ENCODE measurements at regions not wholly inside any gene's neighbourhood (a gene's known extent, or its start where the extent isn't known, plus 50 kb on each side); places are given as distances from the start of the nearest gene placed in this dataset.

DNA sequence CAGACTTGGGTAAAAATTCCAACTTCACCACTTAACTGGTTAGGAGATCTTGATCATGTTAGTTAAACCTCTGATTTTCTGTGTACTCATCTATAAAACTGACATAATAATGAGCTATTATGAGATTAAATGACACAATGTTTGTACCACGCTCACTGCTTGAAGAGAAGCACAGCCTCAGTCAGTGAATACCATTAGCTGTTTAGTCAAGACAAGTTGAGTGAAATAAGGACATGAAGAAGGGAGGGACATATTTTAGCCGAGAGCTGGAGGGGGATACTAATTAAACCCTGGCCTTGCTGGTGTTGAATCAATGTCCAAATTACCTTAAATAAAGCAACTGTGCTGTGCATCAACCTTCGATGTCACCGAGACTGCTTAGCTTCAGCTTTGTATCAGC lies 105.1 kb upstream of the TOX3 start:
- Histone ChIP-seq H3K27ac (no peak overlapping the region), H3K4me3 (no peak overlapping the region), H3K9me3 (no peaks in the 10 kb centered on the region), H3K36me3 (ENCODE audit: insufficient read depth in 1 of 2, low read depth in 1 of 2) (no peaks in the 10 kb centered on the region), H3K27me3 (ENCODE audit: insufficient read depth in 3 of 3, low read length in 2 of 3) (no peaks in the 10 kb centered on the region), H3K4me1 (no peaks in the 10 kb centered on the region)
- WGBS, 3 donors: 76 to 80% (median 80%) methylated on average over 4 of the region's 4 CpGs
- DNase-seq (no peak), ATAC-seq (no peak)
- TF ChIP-seq, protein P1, sequence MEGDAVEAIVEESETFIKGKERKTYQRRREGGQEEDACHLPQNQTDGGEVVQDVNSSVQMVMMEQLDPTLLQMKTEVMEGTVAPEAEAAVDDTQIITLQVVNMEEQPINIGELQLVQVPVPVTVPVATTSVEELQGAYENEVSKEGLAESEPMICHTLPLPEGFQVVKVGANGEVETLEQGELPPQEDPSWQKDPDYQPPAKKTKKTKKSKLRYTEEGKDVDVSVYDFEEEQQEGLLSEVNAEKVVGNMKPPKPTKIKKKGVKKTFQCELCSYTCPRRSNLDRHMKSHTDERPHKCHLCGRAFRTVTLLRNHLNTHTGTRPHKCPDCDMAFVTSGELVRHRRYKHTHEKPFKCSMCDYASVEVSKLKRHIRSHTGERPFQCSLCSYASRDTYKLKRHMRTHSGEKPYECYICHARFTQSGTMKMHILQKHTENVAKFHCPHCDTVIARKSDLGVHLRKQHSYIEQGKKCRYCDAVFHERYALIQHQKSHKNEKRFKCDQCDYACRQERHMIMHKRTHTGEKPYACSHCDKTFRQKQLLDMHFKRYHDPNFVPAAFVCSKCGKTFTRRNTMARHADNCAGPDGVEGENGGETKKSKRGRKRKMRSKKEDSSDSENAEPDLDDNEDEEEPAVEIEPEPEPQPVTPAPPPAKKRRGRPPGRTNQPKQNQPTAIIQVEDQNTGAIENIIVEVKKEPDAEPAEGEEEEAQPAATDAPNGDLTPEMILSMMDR (IDR thresholded peaks at IDR 0.05): no peak
- intact Hi-C loops (cut with DNase I): no loop called here

DNA sequence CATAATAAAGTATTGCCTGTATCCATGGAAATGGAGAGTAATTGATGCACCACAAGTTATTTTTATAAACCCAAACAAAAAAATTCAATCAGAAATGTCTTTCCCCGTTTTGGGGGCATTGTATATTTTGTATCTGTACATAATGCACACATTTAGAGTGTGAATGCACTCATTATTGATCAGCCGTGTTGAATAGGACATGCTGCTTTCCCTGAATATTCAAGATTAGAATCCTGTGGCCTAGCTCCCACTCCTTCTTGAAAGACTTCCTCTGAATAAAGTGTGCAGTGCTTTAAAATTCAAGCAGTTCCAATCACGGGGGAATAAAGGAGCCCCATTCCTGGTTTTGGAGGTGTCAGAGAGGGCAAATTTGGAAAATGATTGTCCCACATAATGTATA lies 103.8 kb upstream of the TOX3 start:
- intact Hi-C loops (cut with DNase I): no loop called here
- TF ChIP-seq, protein P1 (IDR thresholded peaks at IDR 0.05): no peak
- WGBS, 3 donors: 59 to 71% (median 63%) methylated on average over 3 of the region's 3 CpGs

DNA sequence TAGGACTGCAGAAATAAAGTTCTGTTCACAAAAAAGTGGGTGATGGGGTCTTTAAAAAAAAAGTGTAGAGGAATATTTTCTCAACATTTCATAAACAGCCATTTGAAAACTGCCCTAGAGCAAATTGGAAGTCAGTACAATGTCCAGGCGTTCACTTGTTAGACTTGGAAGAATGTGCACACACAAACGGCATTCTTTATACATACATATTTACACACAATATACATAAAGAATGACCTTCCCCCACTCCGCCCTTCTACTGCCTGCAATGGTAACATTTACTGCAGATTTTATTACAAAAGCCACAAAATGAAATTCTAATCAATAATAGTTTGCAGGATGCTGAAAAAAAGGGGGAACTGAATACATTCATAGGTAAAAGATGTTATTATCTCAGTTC lies 103.4 kb upstream of the TOX3 start:
- intact Hi-C loops (cut with DNase I): no loop called here
- Histone ChIP-seq H3K9me3 (no peaks in the 10 kb centered on the region), H3K36me3 (ENCODE audit: insufficient read depth in 1 of 2, low read depth in 1 of 2) (no peaks in the 10 kb centered on the region), H3K4me1 (no peaks in the 10 kb centered on the region), H3K27me3 (ENCODE audit: insufficient read depth in 3 of 3, low read length in 2 of 3) (no peaks in the 10 kb centered on the region), H3K4me3 (no peak overlapping the region), H3K27ac (no peak overlapping the region)
- DNase-seq (no peak), ATAC-seq (no peak)
- WGBS, 3 donors: 78 to 83% (median 78%) methylated on average over 3 of the region's 3 CpGs
- TF ChIP-seq, protein P1 (IDR thresholded peaks at IDR 0.05): no peak

More for the DNA sequence above, 103.8 kb upstream of the TOX3 start:
- no peaks in the 10 kb centered on the region for H3K4me1 ChIP-seq
- H3K9me3 ChIP-seq: no peaks in the 10 kb centered on the region
- H3K4me3 ChIP-seq: no peak overlapping the region
- ATAC-seq (no peak), DNase-seq (no peak)
- no peaks in the 10 kb centered on the region for H3K27me3 ChIP-seq (ENCODE audit: insufficient read depth in 3 of 3, low read length in 2 of 3)
- no peak overlapping the region for H3K27ac ChIP-seq
- no peaks in the 10 kb centered on the region for H3K36me3 ChIP-seq (ENCODE audit: insufficient read depth in 1 of 2, low read depth in 1 of 2)

DNA sequence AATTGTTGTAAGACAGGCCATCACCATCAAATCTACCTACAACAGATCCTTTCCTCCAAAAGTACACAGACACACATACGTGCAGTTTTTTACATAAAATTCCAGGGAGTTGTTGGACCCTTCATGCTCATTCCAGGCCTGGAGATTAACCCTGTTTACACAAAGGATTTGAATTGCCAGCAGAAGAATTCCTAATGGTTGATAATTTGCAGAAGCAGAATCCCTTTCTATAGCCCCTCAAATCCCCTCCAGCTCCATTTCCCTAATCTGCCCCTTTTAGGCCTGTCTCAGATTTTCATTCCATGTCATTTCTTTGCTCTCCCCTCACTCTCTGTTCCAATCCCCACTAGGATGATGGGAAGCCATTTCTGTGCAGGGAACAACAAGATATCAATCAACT lies 102.9 kb upstream of the TOX3 start:
- Histone ChIP-seq H3K27me3 (ENCODE audit: insufficient read depth in 3 of 3, low read length in 2 of 3) (no peaks in the 10 kb centered on the region), H3K4me1 (no peaks in the 10 kb centered on the region), H3K27ac (no peak overlapping the region), H3K36me3 (ENCODE audit: insufficient read depth in 1 of 2, low read depth in 1 of 2) (no peaks in the 10 kb centered on the region), H3K9me3 (no peaks in the 10 kb centered on the region), H3K4me3 (no peak overlapping the region)
- no peak for DNase-seq
- intact Hi-C loops (cut with DNase I): no loop called here
- ATAC-seq: no peak
- TF ChIP-seq, protein P1 (IDR thresholded peaks at IDR 0.05): no peak
- WGBS, 3 donors: 38 to 55% (median 50%) methylated on average over 1 of the region's 1 CpG

DNA sequence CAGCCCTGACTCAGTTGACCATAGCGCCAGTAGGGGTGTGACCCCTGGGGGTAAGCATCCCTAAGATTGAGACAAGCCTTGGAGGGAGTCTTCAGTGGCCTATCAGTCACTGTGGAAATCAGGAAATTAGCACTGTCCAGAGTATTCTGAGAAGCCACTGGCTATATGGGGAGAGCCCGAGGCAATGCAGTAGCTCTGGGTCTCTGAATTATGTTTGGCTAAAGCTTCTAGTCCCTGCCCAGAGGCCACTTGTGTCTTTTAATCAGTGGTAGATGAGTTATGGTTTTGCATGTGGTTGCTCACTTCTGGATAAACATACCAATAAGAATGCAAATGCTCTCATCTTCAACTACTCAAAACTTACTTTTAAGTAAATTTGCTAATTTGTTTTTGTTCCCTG lies 100.6 kb upstream of the TOX3 start:
- ATAC-seq: no peak
- Histone ChIP-seq H3K9me3 (no peaks in the 10 kb centered on the region), H3K4me3 (no peak overlapping the region), H3K27ac (no peak overlapping the region), H3K4me1 (no peaks in the 10 kb centered on the region), H3K27me3 (ENCODE audit: insufficient read depth in 3 of 3, low read length in 2 of 3) (no peaks in the 10 kb centered on the region), H3K36me3 (ENCODE audit: insufficient read depth in 1 of 2, low read depth in 1 of 2) (no peaks in the 10 kb centered on the region)
- intact Hi-C loops (cut with DNase I): no loop called here
- no peak for DNase-seq
- WGBS, 3 donors: 77 to 79% (median 79%) methylated on average over 2 of the region's 2 CpGs
- TF ChIP-seq, protein P1 (IDR thresholded peaks at IDR 0.05): no peak

Measured in psoas muscle (tissue), 7 donors.